ENCODE measurements at regions not wholly inside any gene's neighbourhood (a gene's known extent, or its start where the extent isn't known, plus 50 kb on each side); places are given as distances from the start of the nearest gene placed in this dataset.

GRCh38 chr2:236733156-236733555 lies 163.5 kb downstream of the ACKR3 start:
- no peak for ATAC-seq
- TF ChIP-seq CTCF (IDR thresholded peaks at IDR 0.05), result no peak

GRCh38 chr2:236735825-236736238 lies 166.2 kb downstream of the ACKR3 start:
- no peak for ATAC-seq

More at GRCh38 chr2:236733156-236733555, 163.5 kb downstream of the ACKR3 start:
- Histone ChIP-seq H3K27me3 (peaks cover 0 to under 1% of the 10 kb centered on the region in 2 donors), H3K9me3 (no peaks in the 10 kb centered on the region), H3K36me3 (no peaks in the 10 kb centered on the region), H3K4me1 (no peaks in the 10 kb centered on the region), H3K4me3 (no peak overlapping the region), H3K27ac (no peak overlapping the region)
- intact Hi-C loops (cut with DNase I), result no loop called here
- DNase-seq, result no peak

GRCh38 chr2:236738030-236738429 lies 168.4 kb downstream of the ACKR3 start:
- DNase-seq (no peak), ATAC-seq (no peak)
- Histone ChIP-seq H3K9me3 (no peaks in the 10 kb centered on the region), H3K4me3 (no peak overlapping the region), H3K27ac (no peak overlapping the region), H3K4me1 (peaks cover 0 to 4% of the 10 kb centered on the region in 2 donors), H3K27me3 (peaks cover 0 to 3% of the 10 kb centered on the region in 2 donors), H3K36me3 (no peaks in the 10 kb centered on the region)
- intact Hi-C loops (cut with DNase I), result no loop called here
- TF ChIP-seq CTCF (IDR thresholded peaks at IDR 0.05), result no peak

More at GRCh38 chr2:236735825-236736238, 166.2 kb downstream of the ACKR3 start:
- no peak overlapping the region for H3K4me3 ChIP-seq
- no peaks in the 10 kb centered on the region for H3K36me3 ChIP-seq
- DNase-seq, result no peak
- no peak overlapping the region for H3K27ac ChIP-seq
- H3K4me1 ChIP-seq, result no peaks in the 10 kb centered on the region
- intact Hi-C loops (cut with DNase I), result no loop called here
- TF ChIP-seq CTCF (IDR thresholded peaks at IDR 0.05), result no peak
- peaks cover 0 to 3% of the 10 kb centered on the region in 2 donors for H3K27me3 ChIP-seq
- H3K9me3 ChIP-seq, result no peaks in the 10 kb centered on the region

- intact Hi-C loops (cut with DNase I), result no loop called here
- peaks cover 0 to 3% of the 10 kb centered on the region in 2 donors for H3K27me3 ChIP-seq
- DNase-seq (no peak), ATAC-seq (no peak)
- no peak for TF ChIP-seq CTCF (IDR thresholded peaks at IDR 0.05)
- H3K36me3 ChIP-seq, result no peaks in the 10 kb centered on the region
- no peak overlapping the region for H3K27ac ChIP-seq
- H3K4me3 ChIP-seq, result no peak overlapping the region
- no peaks in the 10 kb centered on the region for H3K9me3 ChIP-seq
- peaks cover 2 to 4% of the 10 kb centered on the region in 2 donors for H3K4me1 ChIP-seq
Measured at GRCh38 chr2:236738896-236739295, 169.3 kb downstream of the ACKR3 start.

GRCh38 chr2:236739663-236740062 lies 170.0 kb downstream of the ACKR3 start:
- Histone ChIP-seq H3K4me1 (peaks cover 4 to 6% of the 10 kb centered on the region in 2 donors), H3K9me3 (no peaks in the 10 kb centered on the region), H3K4me3 (no peak overlapping the region), H3K27me3 (peaks cover 0 to 3% of the 10 kb centered on the region in 2 donors), H3K36me3 (no peaks in the 10 kb centered on the region), H3K27ac (no peak overlapping the region)
- no peak for DNase-seq
- TF ChIP-seq CTCF (IDR thresholded peaks at IDR 0.05), result no peak
- ATAC-seq, result no peak
- intact Hi-C loops (cut with DNase I), result no loop called here

Measured in left lung (tissue), 4 donors.